NCI-H82 treated with DMSO at 0.1 percent for 48 hours (cell line): ENCODE measurements at regions not wholly inside any gene's neighbourhood (a gene's known extent, or its start where the extent isn't known, plus 50 kb on each side); places are given as distances from the start of the nearest gene placed in this dataset.

Experiments used
- DNase-seq: peaks from one replicate; lab custom pipeline; 2025; ENCODE audit not compliant: unreplicated experiment; lab: John Stamatoyannopoulos, UW

DNA sequence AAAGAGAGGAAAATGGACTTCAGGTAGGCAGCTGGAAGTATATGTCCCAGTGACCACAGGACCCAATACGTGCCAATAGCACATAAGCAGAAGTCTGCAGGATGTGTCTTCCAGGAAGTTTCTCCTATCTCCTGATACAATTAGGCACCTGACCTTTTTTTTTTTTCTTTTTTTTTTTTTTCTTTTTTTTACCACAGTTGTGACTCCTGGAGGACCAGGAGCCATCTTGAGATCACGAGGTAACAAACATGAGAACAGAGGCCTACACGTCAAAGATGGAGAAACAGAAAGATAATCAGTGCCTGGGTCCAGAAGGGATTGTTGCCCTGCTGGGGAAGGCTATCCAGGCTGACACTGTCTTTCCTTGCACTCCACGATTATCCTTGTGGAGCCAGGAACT lies 312.4 kb upstream of the NEBL start:
- no peak for DNase-seq

DNA sequence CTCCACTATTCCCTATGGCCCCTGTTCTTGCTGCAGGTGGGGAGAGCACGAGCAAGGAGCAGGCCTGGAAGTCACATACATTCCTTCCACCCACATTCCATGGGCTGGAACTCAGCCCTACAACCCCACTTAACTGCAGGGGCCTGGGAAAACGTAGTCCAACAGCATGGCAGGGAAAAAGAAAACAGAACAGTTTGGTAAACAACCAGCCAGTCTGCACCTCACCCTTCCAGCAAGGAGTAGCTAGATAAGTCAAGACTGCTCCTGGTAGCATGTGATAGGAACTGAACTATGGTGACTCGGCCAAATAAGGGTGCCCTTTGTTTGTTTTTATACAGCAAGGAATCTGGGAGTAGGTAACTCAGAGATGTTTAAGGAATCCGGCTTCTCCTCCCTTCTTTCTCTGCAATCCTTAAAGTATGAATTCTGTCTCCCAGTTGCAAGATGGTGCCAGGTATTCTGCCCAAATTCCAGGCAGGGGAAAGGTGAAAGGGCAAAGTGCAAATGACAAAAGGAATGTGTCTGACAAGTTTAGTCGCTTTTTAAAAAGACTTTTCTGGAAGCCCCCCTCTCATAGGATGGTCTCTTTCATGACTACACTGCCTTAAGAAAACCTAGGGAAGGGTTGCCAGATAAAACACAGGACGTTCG lies 311.7 kb upstream of the NEBL start:
- no peak for DNase-seq

DNA sequence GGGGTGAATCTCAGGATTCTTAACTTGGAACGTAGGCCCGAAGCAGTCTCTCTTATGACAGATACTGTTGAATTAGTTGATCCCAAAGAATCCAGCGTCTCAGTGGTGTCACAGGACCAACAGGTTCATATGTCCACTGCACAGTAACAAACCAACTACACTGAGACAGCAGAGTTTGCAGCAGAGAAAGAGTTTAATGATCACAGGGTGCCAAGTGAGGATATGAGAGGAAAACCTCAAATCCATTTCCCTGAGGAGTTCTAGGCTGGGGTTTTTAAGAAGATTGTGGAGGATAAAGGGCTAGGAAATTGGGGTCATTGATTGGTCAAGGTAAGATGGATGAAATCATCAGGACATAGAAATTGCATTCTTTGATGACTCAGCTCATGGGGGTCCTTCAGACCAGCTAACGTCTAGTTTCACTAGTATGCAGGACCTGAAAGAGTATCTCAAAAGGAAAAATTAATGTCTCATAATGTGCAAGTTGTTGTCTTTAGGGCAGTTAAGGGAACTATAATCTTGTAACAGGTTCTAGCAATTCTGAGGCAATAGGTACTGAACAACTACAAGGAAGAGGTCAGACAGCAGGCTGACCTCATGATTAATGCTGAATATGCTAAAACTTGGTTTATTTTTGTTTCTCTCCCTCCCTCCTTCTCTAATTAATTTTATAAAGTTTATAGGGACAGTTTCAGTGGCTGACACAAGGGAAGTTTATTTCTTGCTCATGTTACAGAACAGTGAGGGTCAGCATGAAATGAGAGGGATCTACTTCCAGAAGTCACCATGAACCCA lies 310.9 kb upstream of the NEBL start:
- DNase-seq: no peak

DNA sequence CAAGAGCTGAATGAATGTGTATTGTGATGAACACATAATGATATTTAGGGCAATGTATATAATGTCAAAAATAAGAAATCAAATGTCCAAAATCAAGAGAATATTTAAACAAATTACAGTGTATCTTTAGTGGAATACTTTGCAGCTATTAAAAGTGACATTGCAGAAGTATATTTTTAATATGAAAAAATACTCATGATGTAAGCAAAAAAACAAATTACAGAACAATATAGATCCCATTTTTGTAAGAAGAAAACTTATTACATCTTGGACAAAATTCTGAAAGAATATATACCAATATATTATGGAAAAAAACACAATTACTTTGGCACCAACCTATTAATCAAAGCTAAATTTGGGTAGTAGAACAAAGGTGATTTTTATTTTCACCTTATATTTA lies 308.2 kb upstream of the NEBL start:
- DNase-seq: no peak

DNA sequence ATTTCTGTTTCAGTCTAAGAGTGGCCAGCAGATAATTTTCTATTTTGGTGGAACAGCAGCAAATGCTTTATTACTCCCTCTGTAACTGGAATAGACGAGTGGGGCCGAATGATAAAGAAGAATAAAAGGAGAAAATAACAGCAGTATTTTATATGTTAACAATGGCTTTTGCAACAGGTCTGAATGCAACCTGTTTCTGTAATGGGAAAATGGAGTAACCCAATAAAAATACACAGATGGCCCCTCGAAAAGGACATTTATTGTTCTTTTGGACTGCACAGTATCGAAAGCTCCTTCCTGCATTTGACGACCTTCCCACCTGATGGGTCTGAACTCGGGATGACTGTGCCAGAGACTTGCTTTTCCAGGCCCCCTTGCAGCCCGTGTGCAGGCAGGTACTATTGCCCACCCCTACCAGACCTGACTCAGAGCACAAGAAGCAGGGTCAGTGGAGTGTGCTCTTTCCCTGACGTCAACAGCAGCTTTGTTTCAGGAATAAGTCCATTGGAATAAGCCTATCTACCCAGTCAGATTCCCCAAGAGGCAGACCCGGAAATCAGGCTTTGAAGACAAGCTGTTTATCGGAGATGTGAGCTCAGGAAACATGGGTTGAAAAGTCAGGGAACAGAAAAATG lies 306.5 kb upstream of the NEBL start:
- no peak for DNase-seq

DNA sequence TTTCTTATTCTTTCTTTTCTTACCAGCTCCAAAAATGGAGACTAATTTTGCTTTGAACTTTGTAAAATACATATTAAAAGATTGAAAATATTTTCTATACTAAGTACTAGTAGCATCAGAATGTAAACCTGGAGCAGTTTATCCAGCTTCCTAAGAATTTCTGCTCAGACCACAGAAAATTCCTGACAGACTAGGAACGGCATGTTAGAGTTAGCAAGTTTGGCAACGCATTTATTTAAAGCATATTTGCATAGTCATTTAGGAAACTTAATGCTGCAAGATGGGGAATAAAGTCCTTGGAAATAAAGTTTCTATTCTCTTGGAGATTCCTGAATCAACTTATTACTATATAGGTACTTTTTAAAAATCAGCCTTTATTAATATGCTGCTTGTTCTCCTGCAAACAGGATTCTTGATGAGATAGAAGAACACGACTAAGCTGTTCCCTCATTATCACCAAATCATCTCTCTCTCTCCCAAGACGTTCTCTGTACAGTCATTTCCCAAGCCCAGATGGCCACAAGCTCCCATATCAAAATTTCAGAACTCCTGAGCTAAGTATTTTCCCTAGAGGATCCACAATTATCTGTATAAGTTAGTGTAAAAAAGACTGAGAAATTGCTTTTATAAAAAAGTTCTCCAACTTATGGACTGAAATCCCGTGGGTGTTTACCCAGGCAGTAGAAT lies 305.8 kb upstream of the NEBL start:
- no peak for DNase-seq

DNA sequence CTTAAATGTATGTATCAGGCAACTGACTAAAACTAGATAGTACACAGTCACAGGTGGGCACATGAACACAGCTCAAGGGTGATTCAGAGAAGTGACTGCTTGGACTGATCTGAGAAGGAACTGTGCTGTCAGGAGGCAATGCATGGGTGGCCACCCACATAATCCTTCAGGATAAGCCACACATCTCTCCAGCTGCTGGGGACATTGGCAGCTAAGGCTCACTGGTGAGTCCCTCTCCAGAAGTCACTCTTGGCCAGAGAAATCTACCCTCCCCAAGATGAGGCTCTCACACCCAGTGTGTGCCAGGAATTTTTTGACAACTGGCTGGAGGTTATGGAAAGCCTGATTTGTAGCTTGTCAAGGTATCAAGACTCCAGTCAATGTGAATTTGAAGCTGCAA lies 302.4 kb upstream of the NEBL start:
- DNase-seq: no peak

DNA sequence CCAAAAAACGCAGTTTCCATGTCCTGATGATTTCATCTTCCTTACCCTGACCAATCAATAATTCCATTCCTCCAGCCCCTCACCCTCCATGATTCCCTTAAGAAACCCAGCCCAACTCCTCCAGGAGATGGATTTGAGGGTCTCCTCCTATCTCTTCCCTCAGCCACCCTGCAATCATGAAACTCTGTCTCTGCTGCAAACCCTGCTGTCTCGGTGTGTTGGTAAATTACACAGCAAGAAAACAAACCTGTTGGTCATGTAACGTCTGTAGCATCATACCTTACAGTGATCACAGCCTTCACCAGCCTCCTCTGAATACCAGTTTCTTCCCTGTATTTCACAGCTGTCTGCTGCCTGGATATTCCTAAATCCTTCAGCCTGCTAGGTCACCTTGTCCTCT lies 300.7 kb upstream of the NEBL start:
- DNase-seq: no peak

DNA sequence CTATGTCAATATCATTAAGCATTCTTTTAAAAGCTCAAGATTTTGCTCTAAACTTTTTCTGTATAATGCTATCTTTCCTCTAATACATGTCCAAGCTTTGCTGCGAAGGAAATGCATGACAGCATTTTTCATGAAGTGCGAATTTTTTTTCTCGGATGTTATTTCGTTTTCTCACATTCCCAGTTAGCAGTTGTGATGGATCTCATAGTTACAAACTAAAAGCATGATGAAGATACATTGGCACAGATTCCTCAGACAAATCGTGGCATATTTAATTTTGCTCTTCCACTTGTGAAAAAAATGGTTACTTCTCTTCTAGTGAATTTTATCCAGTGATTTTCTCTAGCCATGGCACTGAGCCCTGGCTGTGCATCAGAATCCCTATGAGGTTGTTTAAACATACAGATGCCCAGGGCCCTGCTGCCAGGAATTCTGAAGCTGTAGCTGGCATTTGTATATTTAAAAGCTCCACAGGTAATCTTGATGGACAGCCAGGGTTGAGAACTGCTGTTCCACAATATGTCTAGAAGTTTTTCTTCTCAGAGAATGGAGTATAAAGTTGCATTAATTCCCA lies 299.8 kb upstream of the NEBL start:
- DNase-seq: no peak

DNA sequence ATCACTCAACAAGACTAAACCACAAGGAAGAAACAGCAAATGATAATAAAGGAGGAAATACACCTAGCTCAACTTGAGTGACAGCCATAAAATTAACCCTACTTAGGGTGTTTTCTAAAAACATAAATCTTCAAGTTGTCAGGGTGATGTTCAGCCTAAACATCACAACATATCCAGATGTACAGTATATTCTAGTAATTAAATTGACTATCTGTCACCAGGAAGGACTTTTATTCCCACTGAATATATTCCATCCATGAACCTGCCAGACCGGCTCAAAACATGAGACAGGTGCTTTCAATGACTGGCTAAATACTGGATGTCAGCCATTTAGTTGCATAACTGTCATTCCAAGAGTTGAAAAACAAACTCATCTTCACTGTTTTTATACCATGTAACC lies 298.1 kb upstream of the NEBL start:
- DNase-seq: no peak

DNA sequence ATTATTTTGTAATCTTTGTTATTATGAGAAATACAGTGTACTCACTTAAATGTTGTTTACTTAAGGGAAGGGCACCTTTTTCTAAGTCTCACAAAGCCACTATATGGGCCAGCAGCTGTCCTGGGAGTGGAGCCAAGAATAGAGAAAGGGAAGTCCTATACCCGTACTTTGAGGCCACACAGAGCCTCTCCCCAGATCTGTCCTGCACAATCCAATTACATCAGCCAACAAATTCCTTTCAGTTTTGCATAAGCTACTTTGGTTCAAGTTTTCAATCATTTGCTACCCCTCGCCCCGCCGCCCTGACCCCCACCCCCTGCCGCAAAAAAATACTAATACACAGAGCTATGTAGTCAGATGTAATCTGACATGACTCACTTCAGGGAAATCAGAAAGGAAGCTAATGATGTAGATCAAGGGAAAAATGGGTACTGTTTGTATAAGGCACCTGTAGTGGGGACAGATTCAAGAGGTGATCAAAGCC lies 297.4 kb upstream of the NEBL start:
- DNase-seq: peak; percentile 46

DNA sequence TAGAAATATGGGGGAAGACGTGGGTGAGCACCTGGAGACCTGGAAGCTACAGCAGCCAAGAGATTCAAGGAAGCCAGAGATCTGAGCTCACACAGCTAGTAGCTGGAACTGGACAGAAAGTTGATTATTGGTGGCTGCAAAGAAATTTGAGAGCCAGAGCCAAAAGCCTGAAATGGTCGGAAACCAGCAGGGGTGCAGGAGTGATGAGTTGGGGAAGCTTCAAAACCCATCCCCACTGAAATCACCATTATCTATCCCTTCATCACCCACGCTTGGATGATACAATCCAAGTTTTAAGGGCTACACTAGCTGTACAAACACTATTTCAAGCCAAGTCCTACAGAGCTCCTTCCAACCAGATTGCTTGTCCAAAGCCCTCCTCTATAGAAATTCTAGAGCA lies 296.1 kb upstream of the NEBL start:
- no peak for DNase-seq

DNA sequence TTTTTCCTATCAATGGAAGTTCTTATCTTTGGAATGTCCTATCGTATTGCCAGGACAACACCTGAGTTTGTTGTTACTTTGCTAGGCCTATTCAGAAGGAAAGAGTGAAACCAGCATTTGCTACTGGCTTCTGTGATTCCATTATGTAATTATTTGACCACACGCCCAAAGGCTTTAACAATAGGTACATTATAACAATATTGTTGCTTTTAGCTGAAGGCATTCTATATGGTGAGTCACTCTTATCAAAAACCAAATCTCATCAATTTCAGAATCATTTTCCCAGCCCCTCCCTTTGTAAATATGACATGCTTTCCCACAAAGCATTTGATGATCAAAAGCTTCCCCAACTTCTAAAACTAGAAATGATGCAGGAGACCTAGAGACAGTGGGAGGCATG lies 294.4 kb upstream of the NEBL start:
- DNase-seq: no peak

DNA sequence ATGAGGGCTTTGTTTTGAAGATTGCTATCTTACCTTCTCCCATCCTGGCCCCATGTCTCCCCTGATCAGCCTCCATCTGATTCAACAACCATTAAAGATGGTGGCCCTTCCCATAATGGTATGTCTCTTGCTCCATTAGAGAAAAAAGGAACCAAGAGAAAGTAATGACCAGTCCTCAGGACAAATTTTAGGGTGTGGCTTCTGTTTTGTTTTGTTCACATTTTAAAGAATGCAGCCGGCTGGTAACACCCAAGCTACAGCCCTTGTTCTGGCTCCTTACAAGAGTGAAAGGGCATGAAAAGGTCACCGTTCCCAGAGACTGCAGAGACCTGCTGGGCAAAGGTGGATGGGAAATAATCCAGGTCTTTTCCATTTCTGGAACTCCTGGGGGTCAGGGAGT lies 287.9 kb upstream of the NEBL start:
- DNase-seq: no peak

DNA sequence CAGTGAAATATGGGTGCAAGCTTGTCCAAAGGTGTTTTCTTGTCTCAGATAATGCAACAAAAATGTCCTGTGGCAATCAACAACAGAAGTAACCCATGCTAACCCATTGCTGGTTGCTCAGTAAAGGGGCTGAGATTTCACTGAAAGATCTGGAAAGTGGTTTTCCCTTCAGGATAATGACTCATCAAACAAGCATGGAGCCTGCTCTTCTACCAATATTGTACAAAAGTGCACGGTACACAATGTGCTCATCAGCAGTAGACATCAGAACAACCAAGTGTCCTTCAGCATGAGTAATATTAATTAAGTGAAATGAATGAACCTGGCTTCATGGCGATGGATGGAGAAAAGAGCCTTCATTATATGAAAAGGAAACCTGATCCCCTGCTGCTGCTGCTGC lies 287.1 kb upstream of the NEBL start:
- no peak for DNase-seq

DNA sequence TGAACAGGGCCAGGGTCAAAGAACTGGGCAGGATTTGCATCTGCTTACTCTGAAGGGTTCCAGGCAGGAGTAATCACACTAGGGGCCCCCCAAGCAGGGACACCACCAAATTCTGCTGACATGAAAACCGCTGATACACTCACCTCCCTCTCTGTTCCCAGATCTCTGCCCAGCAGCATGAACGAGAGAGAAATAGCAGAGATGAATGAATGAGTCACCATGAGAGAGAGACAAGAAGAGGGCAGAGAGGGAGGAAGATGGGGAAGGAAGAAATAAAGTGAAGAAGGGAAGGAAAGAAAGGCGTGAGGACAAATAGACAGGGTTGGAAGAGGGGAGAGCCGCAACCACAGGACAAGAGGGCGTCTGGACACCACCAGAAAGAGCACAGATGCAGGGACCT lies 285.9 kb upstream of the NEBL start:
- DNase-seq: no peak

DNA sequence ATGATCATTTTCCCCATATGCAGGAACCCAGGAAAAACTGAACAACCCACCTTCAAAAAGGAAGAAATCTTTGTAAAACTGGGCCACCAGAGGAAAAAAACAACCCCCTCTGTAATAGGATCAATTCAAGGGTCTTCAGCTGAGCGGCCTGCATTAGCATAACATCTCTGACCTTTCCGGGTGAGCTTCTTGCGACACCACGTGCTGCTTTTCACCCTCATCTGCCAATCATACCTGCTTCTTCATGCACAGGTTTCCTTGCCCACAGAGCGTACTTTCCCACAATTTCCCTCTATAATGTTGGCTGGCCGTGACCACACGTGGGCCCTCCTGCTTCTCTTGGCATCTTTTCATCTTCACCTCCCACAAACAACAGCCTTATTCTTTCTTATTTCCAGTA lies 284.3 kb upstream of the NEBL start:
- no peak for DNase-seq

DNA sequence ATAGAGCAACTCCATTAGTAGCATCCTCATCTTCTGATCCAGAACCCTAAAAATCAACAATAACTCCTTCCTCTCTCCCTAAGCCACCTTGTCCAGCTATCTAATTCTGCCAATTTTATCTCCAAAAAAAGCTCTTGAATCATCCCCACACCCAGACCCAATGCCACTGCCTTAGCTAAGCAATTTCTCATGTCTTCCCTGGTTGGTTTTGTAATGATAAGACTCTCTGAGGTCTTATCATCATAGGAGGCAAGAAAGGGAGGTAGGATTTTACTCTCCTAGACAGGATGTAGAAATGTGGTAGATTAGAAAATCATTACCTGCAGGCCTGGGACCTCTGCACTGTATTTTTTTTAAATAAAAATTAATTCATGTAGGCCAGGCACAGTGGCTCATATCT lies 283.5 kb upstream of the NEBL start:
- DNase-seq: no peak

DNA sequence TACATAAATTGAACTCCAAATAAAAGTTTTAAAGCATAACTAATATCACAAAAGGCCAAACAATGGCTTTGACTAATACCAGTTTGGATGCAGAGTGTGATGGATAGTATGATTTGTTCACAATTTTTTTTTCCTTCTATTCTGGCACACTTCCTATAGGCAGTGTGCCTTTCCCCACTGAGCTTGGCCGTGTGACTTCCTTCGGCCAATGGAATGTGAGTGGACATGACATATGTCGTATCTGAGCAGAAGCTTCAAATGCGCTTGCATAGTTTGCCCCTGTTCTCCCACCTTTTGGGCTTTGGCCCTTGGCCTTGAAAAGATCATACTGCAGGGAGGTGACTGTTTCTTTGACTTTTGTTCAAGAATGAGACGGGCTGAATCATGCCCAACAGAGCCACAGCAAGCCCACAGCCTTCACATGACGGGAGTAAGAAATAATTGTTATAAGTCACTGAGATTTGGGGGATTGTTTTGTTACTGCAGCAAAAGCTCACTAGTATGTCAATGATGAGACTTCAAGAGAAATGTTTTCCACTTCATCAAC lies 279.9 kb upstream of the NEBL start:
- DNase-seq: no peak

DNA sequence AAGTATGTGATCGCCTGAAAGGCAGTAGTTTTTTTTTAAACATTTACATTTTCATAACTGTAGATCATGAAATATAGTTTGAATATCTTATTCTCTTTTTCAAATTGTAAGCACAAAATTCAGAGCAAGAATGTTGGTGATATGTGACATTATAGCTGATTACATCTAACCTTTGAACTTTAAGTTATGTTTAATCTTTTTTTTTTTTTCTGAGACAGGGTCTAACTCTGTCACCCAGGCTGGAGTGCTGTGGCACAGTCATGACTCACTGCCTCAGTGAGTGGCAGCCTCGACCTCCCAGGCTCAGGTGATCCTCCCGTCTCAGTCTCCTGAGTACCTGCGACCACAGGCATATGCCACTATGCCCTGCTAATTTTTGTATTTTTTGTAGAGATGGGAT lies 278.7 kb upstream of the NEBL start:
- DNase-seq: no peak
